MM.1S (cell line): ENCODE measurements at regions not wholly inside any gene's neighbourhood (a gene's known extent, or its start where the extent isn't known, plus 50 kb on each side); places are given as distances from the start of the nearest gene placed in this dataset.

Source experiments
- CTCF ChIP-seq: fragments of 300-600 bp; sonication (generic); IDR thresholded peaks from 2 replicates; pipeline ENCODE4 v1.5.1; 2016; ENCODE audit warnings: antibody characterized with exemption, low read length, mixed read lengths
- EZH2 ChIP-seq: fragments of 300-600 bp; sonication (generic); optimal IDR thresholded peaks from 2 replicates; pipeline ENCODE3; 2017; ENCODE audit warnings: low read depth, mild to moderate bottlenecking, antibody characterized with exemption, low read length, mixed read lengths

DNA sequence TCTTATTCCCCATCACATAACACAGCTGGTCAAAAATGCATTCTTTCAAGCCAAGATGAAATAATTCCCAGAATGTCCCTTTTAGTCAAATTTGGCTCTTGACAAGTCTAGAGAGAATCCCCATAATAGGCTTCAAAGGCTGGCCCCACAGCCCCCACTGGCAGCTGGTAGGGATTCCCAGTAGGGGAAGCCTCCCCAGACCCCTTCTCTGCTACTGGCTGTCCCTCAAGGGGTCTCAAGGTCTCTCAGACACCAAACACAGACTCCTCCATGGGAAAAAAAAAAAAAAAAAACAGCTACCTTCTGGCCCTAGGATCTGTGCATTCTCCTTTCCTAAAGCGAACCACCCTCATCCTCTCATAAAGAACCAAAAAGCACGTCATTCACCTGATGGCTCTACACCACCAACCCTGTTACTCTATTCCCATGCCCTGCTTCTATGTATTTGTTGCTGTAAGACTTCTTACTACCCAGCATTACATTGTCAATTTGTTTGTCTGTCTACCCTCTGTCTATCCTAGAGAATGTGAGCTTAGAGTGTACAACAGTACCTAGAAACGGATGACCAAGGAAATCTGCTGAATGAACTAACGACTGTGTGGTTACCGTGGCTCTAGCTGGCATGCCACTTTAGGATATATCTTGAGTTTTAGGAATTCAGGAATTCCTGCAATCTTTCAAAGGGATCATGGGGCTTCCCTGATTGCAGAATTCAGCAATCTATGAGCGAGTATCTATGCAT lies 164.1 kb upstream of the NSMCE3 start:
- TF ChIP-seq CTCF = no peak
- no peak for TF ChIP-seq EZH2
